Uterus (tissue), 2 donors: ENCODE measurements at regions not wholly inside any gene's neighbourhood (a gene's known extent, or its start where the extent isn't known, plus 50 kb on each side); places are given as distances from the start of the nearest gene placed in this dataset.

Source experiments
- POLR2A ChIP-seq, 2 donors: fragments of 450-650 bp; IDR thresholded peaks; one replicate each; pipeline ENCODE4 v1.6.1; 2016; ENCODE audit warnings: antibody characterized with exemption in 2 of 2, mild to moderate bottlenecking in 1 of 2, moderate library complexity in 1 of 2
- TF ChIP-seq, protein P1 (sequence below), 4 experiments: fragments of 200-600 bp in 2 of 4; fragments of 450-650 bp in 2 of 4; sonication (generic) in 2 of 4; IDR thresholded peaks; one replicate each; pipeline ENCODE4 v1.5.1; 2016 to 2019; ENCODE audit warnings: antibody characterized with exemption in 4 of 4, mild to moderate bottlenecking in 2 of 4, moderate library complexity in 1 of 4

DNA sequence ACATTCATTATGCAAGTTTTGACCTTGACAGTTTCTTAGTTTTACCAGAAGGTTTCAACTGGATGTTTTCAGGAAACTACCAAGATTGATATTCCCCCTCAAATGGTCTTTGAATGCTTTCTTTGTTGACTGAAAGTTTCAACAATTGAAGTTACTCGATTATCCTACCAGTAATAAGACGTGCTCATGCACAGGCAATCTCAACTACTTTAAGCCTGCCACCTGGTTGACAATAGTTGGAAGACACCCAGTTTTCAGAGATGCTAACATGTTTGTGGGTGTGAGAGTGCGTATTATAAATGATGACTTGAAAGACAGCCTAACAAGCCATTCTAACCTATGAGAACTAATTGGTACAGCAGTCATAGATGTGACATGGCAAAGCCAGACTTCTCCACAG, 73.4 kb upstream of the ITPRID1 start:
- TF ChIP-seq, protein P1, sequence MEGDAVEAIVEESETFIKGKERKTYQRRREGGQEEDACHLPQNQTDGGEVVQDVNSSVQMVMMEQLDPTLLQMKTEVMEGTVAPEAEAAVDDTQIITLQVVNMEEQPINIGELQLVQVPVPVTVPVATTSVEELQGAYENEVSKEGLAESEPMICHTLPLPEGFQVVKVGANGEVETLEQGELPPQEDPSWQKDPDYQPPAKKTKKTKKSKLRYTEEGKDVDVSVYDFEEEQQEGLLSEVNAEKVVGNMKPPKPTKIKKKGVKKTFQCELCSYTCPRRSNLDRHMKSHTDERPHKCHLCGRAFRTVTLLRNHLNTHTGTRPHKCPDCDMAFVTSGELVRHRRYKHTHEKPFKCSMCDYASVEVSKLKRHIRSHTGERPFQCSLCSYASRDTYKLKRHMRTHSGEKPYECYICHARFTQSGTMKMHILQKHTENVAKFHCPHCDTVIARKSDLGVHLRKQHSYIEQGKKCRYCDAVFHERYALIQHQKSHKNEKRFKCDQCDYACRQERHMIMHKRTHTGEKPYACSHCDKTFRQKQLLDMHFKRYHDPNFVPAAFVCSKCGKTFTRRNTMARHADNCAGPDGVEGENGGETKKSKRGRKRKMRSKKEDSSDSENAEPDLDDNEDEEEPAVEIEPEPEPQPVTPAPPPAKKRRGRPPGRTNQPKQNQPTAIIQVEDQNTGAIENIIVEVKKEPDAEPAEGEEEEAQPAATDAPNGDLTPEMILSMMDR (IDR thresholded peaks at IDR 0.05), result no peak
- TF ChIP-seq POLR2A (IDR thresholded peaks at IDR 0.05), result no peak
